ENCODE measurements at regions not wholly inside any gene's neighbourhood (a gene's known extent, or its start where the extent isn't known, plus 50 kb on each side); places are given as distances from the start of the nearest gene placed in this dataset.
A peak's percentile ranks its signal among the peaks of the same experiment; 100 is the strongest.

DNA sequence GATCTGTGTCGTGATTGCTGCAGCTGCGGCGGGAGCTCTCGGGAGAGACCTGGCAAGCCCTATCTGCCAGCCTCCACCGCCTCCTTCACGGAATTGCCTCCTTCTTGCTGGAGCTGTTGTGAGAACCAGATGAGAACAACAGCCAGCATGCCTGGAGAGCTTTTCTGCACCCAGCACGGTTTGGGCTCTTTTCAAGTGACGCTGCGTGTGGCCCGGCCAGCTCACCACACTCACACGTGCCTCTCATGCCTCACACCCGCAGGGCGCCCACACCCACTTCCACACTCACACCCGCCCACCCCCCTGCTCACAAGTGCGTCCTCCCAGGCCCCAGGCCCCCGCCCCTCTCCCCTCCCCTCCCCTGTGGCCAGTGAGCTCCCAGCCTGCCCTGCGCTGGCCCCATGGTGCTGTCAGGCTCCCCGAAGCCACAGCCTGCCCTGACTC is 135.7 kb upstream of the RUNX3 start:
- TF ChIP-seq POU2F2 (IDR thresholded peaks at IDR 0.05; ENCODE audit: low read depth, low read length): no peak
- no peak for TF ChIP-seq TAF1 (IDR thresholded peaks at IDR 0.05; ENCODE audit: low read depth, low read length)
- no peak for TF ChIP-seq POLR2A (IDR thresholded peaks at IDR 0.05; ENCODE audit: low read depth, low read length)
- TF ChIP-seq SPI1 (IDR thresholded peaks at IDR 0.05; ENCODE audit: low read depth, low read length): no peak
- no peak for TF ChIP-seq POLR2AphosphoS5 (IDR thresholded peaks at IDR 0.05; ENCODE audit: low read depth, low read length)
- no peak for TF ChIP-seq PAX5 (IDR thresholded peaks at IDR 0.05; ENCODE audit: insufficient read depth, low read length, severe bottlenecking)
- DNase-seq (ENCODE audit: insufficient read length, low spot score) (no peak), FAIRE-seq (no peak)

DNA sequence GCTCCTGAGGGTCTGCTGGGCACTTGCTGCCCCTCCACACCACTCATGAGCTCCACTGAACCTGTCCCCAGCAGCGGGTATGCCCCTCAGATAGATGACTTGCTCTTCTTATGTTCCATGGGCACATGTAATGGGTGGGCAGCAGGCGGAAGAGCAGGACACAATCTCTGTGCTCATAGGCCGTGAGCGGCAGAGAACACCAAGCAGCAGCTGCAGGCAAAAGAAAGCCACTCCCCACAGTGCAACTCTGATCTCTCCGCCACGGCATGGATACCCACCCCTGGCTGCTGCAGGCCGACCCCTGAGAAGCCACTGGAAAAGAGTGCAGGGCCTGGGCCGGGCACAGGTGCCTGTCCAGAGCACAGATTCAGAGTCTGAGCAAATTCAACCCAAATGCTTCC is 135.2 kb upstream of the RUNX3 start:
- TF ChIP-seq PAX5 (IDR thresholded peaks at IDR 0.05; ENCODE audit: insufficient read depth, low read length, severe bottlenecking) (no peak), POLR2A (IDR thresholded peaks at IDR 0.05; ENCODE audit: low read depth, low read length) (no peak), POLR2AphosphoS5 (IDR thresholded peaks at IDR 0.05; ENCODE audit: low read depth, low read length) (no peak), TAF1 (IDR thresholded peaks at IDR 0.05; ENCODE audit: low read depth, low read length) (no peak), SPI1 (IDR thresholded peaks at IDR 0.05; ENCODE audit: low read depth, low read length) (no peak), POU2F2 (IDR thresholded peaks at IDR 0.05; ENCODE audit: low read depth, low read length) (no peak)
- FAIRE-seq: peak; percentile 5
- DNase-seq (ENCODE audit: insufficient read length, low spot score): no peak

DNA sequence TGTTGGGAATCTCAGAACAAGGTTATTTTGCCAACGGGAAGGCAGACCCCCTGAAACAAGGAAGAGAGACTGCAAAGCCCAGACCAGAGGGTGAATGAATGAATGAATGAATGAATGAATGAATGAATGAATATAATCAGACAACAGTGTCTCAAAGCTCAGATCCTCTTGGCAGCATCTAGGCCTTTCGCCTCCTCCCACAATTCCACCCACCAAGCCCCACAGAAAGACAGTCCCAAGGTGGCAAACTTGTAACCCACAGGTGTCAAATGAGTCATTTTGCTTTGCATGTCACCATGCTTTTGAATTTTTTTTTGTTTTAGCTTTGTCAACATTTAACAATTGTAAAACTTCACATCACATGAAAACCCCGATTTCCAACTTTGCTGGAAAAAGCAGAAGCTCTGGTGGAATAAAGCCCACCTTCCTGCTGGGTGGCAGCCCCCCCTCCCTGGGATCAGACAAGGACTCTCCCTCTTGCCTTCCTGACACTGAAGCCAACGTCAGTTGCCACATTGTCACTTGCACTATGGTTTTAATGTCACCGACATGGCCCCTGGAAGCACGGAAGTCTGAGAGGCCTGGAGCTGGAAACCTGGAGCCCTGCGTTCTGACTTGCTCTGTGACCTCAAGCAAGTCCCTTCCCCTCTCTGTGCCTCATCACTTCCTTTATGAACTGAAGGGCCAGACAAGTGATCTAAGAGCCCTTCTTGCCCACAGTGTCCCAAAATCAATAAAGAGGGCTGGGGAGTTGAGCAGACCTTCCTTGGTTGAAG is 134.6 kb upstream of the RUNX3 start:
- peak; percentile 71 for FAIRE-seq
- no peak for DNase-seq (ENCODE audit: insufficient read length, low spot score)
- TF ChIP-seq PAX5 (IDR thresholded peaks at IDR 0.05; ENCODE audit: insufficient read depth, low read length, severe bottlenecking) (no peak), POU2F2 (IDR thresholded peaks at IDR 0.05; ENCODE audit: low read depth, low read length) (peak; percentile 34; the same call in 1 of the 2 replicates), TAF1 (IDR thresholded peaks at IDR 0.05; ENCODE audit: low read depth, low read length) (no peak), POLR2A (IDR thresholded peaks at IDR 0.05; ENCODE audit: low read depth, low read length) (no peak), SPI1 (IDR thresholded peaks at IDR 0.05; ENCODE audit: low read depth, low read length) (no peak), POLR2AphosphoS5 (IDR thresholded peaks at IDR 0.05; ENCODE audit: low read depth, low read length) (no peak)

DNA sequence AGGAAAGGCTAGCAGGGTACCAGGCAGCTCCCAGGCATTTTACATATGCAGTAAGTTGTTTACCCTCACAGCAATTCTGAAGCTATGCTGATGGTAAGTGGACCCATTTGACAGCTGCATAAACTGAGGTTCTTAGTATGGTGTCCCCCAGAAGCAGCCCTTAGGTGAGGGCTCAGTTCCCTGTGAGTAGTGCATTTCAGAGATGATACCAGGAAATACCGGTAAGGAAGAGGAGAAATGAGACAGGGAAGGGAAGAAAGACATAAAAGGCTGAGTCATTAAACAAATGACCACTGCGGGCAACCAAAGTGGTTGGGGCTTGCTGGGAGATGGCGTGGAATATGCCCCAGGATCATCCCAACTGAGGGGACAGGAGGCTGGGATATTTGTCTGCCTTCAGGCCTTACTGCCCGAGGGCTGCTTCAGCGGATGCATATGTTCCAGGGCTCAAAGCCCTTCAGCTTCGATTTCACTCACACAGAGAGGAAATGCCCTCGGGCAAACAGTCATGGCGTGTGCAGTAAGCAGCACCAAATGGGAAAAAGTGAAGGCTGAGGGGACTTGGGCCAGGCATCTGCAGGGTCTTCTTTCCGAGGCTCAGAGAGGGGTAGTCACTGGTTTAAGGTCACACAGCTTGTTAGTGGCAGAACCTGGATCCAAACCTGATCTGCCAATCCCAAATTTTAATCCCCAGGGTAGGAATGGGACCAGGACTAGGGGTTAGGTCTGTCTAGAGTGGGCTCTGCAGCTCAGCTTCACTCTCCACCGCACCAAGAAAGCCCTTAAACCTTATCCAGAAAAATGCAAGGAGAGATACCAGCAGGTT is 133.7 kb upstream of the RUNX3 start:
- no peak for FAIRE-seq
- TF ChIP-seq SPI1 (IDR thresholded peaks at IDR 0.05; ENCODE audit: low read depth, low read length) (no peak), POU2F2 (IDR thresholded peaks at IDR 0.05; ENCODE audit: low read depth, low read length) (no peak), TAF1 (IDR thresholded peaks at IDR 0.05; ENCODE audit: low read depth, low read length) (no peak), POLR2AphosphoS5 (IDR thresholded peaks at IDR 0.05; ENCODE audit: low read depth, low read length) (no peak), PAX5 (IDR thresholded peaks at IDR 0.05; ENCODE audit: insufficient read depth, low read length, severe bottlenecking) (no peak)
- no peak for DNase-seq (ENCODE audit: insufficient read length, low spot score)

DNA sequence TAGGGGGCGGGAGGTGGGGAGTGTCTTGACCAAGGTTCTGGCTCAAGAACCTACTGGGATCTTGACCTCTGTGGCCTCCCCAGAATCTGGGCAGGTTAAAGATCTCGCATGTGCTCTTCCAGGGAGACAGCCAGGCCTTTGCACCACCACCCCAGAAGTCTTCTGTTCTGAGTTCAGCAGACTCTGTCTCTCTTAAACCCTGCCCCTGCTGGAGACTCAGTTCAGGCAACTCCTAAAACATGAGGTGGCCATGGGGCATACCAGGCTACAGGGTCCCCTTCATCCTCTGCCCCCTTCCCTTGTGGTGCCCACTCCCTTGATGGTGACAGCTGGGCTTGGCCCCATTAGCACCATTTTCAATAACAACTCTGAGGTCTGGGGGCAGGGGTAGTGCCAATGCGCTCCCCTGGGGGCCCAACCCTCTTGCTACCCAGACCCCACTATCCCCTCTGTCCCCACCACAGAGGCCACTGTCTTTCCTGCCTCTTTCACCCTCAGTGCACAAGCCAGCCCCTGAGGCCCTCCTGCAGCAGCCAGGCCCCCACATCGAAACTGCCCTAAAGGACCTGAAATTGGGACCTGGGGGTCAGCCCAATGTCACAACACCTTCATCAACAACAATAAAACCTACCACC is 132.7 kb upstream of the RUNX3 start:
- DNase-seq (ENCODE audit: insufficient read length, low spot score): no peak
- no peak for FAIRE-seq
- no peak for TF ChIP-seq POLR2AphosphoS5 (IDR thresholded peaks at IDR 0.05; ENCODE audit: low read depth, low read length)
- no peak for TF ChIP-seq PAX5 (IDR thresholded peaks at IDR 0.05; ENCODE audit: insufficient read depth, low read length, severe bottlenecking)
- TF ChIP-seq SPI1 (IDR thresholded peaks at IDR 0.05; ENCODE audit: low read depth, low read length): no peak
- TF ChIP-seq POU2F2 (IDR thresholded peaks at IDR 0.05; ENCODE audit: low read depth, low read length): no peak
- no peak for TF ChIP-seq POLR2A (IDR thresholded peaks at IDR 0.05; ENCODE audit: low read depth, low read length)
- TF ChIP-seq TAF1 (IDR thresholded peaks at IDR 0.05; ENCODE audit: low read depth, low read length): no peak

DNA sequence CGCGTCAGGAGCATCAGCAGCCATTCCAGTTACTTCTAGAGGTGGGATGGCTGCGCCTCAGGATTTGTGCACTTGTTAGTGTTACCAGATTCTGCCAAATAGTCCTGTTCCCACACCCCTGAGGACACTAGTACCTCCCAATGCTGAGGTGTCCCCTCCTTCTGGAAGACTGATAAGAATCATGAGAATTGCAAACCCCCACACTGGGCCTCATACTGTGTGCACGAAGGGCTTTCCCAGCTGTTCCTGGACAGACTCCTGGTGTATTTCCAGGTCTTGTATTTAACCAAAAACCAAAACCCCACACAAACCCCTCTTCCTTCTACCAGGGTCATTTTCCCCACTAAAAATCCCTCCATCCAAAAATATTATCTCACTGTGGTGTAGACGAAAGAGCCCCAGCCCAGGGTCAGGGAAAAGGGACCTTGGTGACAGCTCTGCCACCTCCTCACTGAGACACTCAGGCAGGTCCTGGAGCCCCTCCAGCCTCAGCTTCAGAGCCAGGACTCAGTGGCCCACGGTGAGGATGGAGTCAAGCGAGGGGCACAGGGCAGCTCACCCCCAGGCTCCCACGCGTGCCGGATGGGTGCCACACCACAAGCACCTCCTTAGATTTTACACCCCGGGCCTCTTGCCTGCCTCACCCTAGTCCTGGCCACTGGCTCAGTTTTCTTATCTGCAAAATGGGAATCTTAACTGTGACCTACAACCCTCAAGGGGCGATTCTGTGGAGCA is 131.4 kb upstream of the RUNX3 start:
- FAIRE-seq (no peak), DNase-seq (ENCODE audit: insufficient read length, low spot score) (no peak)
- TF ChIP-seq POLR2AphosphoS5 (IDR thresholded peaks at IDR 0.05; ENCODE audit: low read depth, low read length) (no peak), TAF1 (IDR thresholded peaks at IDR 0.05; ENCODE audit: low read depth, low read length) (no peak), PAX5 (IDR thresholded peaks at IDR 0.05; ENCODE audit: insufficient read depth, low read length, severe bottlenecking) (no peak), POU2F2 (IDR thresholded peaks at IDR 0.05; ENCODE audit: low read depth, low read length) (no peak), SPI1 (IDR thresholded peaks at IDR 0.05; ENCODE audit: low read depth, low read length) (no peak), POLR2A (IDR thresholded peaks at IDR 0.05; ENCODE audit: low read depth, low read length) (no peak)

DNA sequence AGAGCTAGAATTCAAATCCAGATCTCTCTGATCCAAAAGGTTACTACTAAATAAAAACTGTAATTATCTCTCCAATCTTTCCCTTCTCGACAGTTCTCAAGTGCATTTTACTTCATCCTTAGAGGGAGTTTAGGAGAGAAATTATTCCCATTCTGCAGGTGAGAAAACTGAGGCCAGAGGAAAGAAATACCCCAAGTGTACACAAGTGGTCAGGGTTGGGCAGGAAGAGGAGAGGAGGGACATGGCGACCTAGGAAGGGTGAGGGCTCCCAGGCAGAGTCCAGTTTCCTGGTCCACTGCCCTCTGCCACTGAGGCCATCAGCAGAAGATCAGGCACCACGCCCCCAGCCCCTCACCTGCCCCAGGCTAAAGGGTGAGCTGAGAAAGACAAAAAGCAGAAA is 127.1 kb upstream of the RUNX3 start:
- FAIRE-seq: no peak
- TF ChIP-seq PAX5 (IDR thresholded peaks at IDR 0.05; ENCODE audit: insufficient read depth, low read length, severe bottlenecking): no peak
- TF ChIP-seq POU2F2 (IDR thresholded peaks at IDR 0.05; ENCODE audit: low read depth, low read length): no peak
- TF ChIP-seq POLR2A (IDR thresholded peaks at IDR 0.05; ENCODE audit: low read depth, low read length): no peak
- no peak for DNase-seq (ENCODE audit: insufficient read length, low spot score)

DNA sequence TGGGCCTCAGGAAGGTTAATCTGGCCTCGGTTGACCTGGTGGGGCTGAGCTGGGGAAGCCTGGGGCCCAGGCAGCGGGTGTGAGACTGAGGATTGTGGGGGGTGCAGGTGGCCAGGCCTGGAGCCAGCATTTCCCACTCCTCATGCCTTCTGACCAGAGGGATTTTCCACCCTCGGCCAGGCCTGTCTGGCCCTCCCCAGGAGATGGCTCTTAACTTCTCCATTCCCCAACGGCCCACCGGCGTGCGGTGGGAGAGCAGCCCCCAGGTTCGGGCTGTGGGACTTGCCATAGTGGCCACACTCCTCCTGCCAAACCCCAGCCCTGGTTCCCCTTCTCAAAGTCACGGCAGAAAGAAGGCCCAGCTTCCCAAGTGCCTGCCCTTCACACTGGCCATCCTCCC is 126.5 kb upstream of the RUNX3 start:
- TF ChIP-seq POLR2AphosphoS5 (IDR thresholded peaks at IDR 0.05; ENCODE audit: low read depth, low read length) (no peak), PAX5 (IDR thresholded peaks at IDR 0.05; ENCODE audit: insufficient read depth, low read length, severe bottlenecking) (no peak), POLR2A (IDR thresholded peaks at IDR 0.05; ENCODE audit: low read depth, low read length) (no peak), TAF1 (IDR thresholded peaks at IDR 0.05; ENCODE audit: low read depth, low read length) (no peak), SPI1 (IDR thresholded peaks at IDR 0.05; ENCODE audit: low read depth, low read length) (no peak), POU2F2 (IDR thresholded peaks at IDR 0.05; ENCODE audit: low read depth, low read length) (no peak)
- DNase-seq (ENCODE audit: insufficient read length, low spot score) (no peak), FAIRE-seq (no peak)
